ENCODE measurements at regions not wholly inside any gene's neighbourhood (a gene's known extent, or its start where the extent isn't known, plus 50 kb on each side); places are given as distances from the start of the nearest gene placed in this dataset.
"Not testable (repeated sequence)": the region's sequence is repeated elsewhere in the genome, so short reads cannot be mapped to it uniquely, and the experiment has no call there.

- not testable (repeated sequence) for TF ChIP-seq POLR2A, CTCF, POLR2AphosphoS5 (IDR thresholded peaks at IDR 0.05)
These were observed 180.2 kb upstream of the ERCC4 start for GRCh38 chr16:13739621-13740373.
